Left hindlimb (tissue), 1 donor: ENCODE measurements at regions not wholly inside any gene's neighbourhood (a gene's known extent, or its start where the extent isn't known, plus 50 kb on each side); places are given as distances from the start of the nearest gene placed in this dataset.
"Not testable (repeated sequence)": the region's sequence is repeated elsewhere in the genome, so short reads cannot be mapped to it uniquely, and the experiment has no call there.

Experiments
- DNase-seq: peaks from one replicate; pipeline ENCODE4 v3.0.0-alpha.2; 2018

DNA sequence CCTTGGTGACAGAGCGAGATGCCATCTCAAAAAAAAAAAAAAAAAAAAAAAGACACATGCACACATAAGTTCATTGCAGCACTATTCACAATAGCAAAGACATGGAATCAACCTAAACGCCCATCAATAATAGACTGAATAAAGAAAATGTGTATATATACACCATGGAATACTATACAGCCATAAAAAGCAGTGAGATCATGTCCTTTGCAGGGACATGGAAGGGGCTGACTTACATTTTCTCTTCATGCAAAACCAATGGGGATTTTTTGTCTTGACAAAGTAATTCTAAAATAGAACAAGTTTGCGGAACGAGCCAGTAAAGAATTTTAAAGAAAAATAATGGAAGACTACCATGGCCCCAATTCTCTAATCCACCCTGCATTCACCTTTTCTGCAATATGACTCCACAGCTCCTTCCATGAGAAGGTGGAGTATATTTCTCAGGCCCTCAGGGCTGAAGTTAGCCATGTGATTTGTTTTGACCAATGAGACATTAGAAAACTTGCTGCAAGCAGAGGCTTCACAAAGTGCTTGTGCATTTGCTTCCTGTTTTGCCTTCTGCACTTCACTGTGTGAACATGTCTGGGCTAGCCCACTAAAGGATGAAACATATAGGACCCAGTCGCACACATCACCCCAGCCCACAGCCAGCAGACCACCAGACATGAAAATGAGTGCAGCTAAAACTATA lies 78.8 kb upstream of the NR5A2 start:
- no peak for DNase-seq

- DNase-seq = not testable (repeated sequence)
These were observed 76.5 kb upstream of the NR5A2 start for GRCh38 chr1:199951005-199951404.

- no peak for DNase-seq
These were observed 73.9 kb upstream of the NR5A2 start for GRCh38 chr1:199953651-199954050.

GRCh38 chr1:199954699-199955098 lies 72.8 kb upstream of the NR5A2 start:
- no peak for DNase-seq

DNA sequence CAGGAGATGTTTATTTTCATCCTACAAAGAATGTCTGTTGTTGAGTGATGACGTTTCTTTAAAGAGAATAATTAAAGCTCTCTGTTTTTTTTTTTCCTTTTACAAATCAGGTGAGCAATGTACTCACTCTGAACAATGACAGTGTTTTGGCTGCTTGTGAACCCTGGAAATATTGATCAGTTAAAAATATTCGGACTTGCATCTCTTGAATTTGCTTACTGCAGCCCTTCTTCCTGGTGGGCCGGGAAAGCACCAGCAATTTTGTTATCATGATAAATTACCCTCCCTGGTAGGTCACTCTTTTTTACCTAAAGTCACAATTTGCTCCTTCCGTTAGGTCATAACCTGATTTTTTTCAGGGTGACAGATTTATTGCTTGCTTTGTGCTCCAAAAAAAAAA lies 72.3 kb upstream of the NR5A2 start:
- no peak for DNase-seq

- no peak for DNase-seq
These were observed 71.5 kb upstream of the NR5A2 start for GRCh38 chr1:199956005-199956404.

DNA sequence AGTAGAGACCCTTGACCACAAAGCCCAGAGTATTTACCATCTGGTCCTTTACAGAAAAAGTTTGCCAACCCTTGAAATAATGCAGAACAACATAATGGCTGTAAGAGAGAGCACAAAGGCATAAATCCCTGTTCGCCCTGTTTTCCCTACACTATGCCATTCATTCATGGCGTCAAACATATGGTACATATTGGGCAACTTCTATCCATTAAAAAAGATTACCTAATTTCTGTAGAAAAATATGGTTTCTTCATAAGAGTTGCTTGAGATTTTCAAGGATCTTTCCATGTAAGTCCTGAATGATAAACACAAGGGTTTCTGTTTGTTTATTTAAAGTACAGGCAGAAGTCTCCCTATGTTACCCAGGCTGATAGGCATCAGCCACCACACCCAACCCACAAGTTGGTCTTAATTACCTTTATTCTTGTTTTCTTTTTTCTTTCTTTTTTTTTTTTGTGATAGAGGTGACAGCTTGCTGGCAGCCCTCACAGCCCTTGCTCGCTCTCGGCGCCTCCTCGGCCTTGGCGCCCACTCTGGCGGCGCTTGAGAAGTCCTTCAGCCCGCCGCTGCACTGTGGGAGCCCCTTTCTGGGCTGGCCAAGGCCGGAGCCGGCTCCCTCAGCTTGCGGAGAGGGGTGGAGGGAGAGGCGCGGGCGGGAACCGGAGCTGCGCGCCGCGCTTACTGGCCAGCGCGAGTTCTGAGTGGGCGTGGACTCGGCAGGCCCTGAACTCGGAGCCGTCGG lies 68.3 kb upstream of the NR5A2 start:
- no peak for DNase-seq

GRCh38 chr1:199959775-199960110 lies 67.8 kb upstream of the NR5A2 start:
- no peak for DNase-seq

- DNase-seq = no peak
These were observed 57.4 kb upstream of the NR5A2 start for GRCh38 chr1:199970125-199970524.

DNA sequence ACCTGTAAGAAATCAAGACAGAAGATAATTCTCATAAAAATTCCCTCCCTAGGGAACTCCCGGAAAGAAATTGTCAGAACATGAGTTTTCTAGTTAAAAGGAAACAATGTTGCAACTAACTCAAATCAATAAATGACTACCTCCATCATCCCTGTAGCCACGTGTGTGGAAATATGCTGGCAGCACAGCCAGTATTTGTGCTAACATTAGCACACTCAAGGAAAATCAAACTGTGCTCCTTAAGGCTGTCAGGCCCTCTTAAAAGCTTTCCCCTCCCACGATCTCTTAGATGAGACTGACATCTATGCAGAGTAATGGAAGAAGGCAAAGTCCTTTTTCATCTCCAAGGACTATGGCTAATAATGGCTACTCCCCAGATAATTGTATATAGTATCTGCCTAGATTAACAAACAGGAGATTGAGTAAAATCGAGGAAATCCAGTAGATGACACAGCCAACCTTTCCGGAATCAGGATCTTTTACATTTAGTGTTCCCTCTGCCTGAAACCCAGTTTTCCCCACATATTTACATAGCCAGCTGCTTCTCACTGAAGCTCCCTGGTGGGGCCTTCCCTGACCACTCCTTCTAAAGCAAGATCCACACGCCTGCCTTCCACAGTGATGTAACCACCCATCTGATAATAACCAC lies 50.9 kb upstream of the NR5A2 start:
- no peak for DNase-seq
